Naive thymus-derived CD4-positive, alpha-beta T cell (primary cell): ENCODE measurements at regions not wholly inside any gene's neighbourhood (a gene's known extent, or its start where the extent isn't known, plus 50 kb on each side); places are given as distances from the start of the nearest gene placed in this dataset.

Source experiments
- ATAC-seq: fragments of 150-1000 bp; cut with Tn5 transposase; 2 replicates; pipeline ENCODE4 v1.10.0; 2021; ENCODE audit warnings: mild to moderate bottlenecking, moderate library complexity
- CTCF ChIA-PET: fragments of 350-600 bp; sonication (Branson Sonifier 250); formaldehyde crosslinking; loops from one replicate; lab custom pipeline; 2021; ENCODE audit warnings: antibody characterized with exemption; lab: Charles Lee
- POLR2A ChIA-PET: fragments of 350-600 bp; sonication (Branson Sonifier 250); formaldehyde crosslinking; loops from one replicate; lab custom pipeline; 2021; ENCODE audit warnings: antibody characterized with exemption, inconsistent platforms; lab: Charles Lee
- DNase-seq, 9 donors: peaks; one replicate each; pipeline versions ENCODE4 v3.0.0 to v3.0.0-alpha.2; 2020 to 2022; ENCODE audit warnings: mixed read lengths in 1 of 9
- H3K27ac ChIP-seq: one replicate; pipeline ENCODE4 v1.7.0; 2013; ENCODE audit warnings: mild to moderate bottlenecking, low read depth, low read length, moderate library complexity
- H3K27me3 ChIP-seq, 2 donors: one replicate each; pipeline ENCODE4 v1.7.0; 2013; ENCODE audit warnings: low read length in 2 of 2, mild to moderate bottlenecking in 2 of 2, moderate library complexity in 2 of 2; ENCODE audit not compliant: control insufficient read depth in 2 of 2, insufficient read depth in 2 of 2
- H3K36me3 ChIP-seq, 3 experiments: 1 replicate in 2 of 3; 2 replicates in 1 of 3; pipeline ENCODE4 v1.7.0; 2013; ENCODE audit warnings: low read length in 3 of 3, mild to moderate bottlenecking in 3 of 3, moderate library complexity in 1 of 3; ENCODE audit not compliant: insufficient read depth in 3 of 3, control insufficient read depth in 2 of 3
- H3K4me1 ChIP-seq, 2 donors: one replicate each; pipeline ENCODE4 v1.7.0; 2013; ENCODE audit warnings: low read length in 2 of 2, mild to moderate bottlenecking in 2 of 2, moderate library complexity in 1 of 2; ENCODE audit not compliant: control insufficient read depth in 2 of 2, insufficient read depth in 2 of 2
- H3K4me3 ChIP-seq: 2 replicates; pipeline ENCODE4 v1.7.0; 2013; ENCODE audit warnings: mild to moderate bottlenecking, low read length
- H3K9me3 ChIP-seq, 3 experiments: 1 replicate in 2 of 3; 2 replicates in 1 of 3; pipeline ENCODE4 v1.7.0; 2013; ENCODE audit warnings: low read length in 3 of 3; ENCODE audit not compliant: control insufficient read depth in 2 of 3
- H3K27ac Mint-ChIP-seq, 9 donors: one replicate each; pipeline ENCODE4 v1.8.0; 2020 to 2022; ENCODE audit warnings: mixed read lengths in 9 of 9, mild to moderate bottlenecking in 8 of 9, moderate library complexity in 5 of 9, inconsistent platforms in 2 of 9
- H3K27me3 Mint-ChIP-seq, 5 donors: one replicate each; pipeline ENCODE4 v1.8.0; 2021 to 2022; ENCODE audit warnings: mixed read lengths in 5 of 5, mild to moderate bottlenecking in 1 of 5
- H3K36me3 Mint-ChIP-seq, 5 donors: one replicate each; pipeline ENCODE4 v1.8.0; 2020 to 2022; ENCODE audit warnings: mixed read lengths in 5 of 5, mild to moderate bottlenecking in 3 of 5, inconsistent platforms in 1 of 5
- H3K4me1 Mint-ChIP-seq, 7 donors: one replicate each; pipeline ENCODE4 v1.8.0; 2020 to 2022; ENCODE audit warnings: mixed read lengths in 7 of 7, mild to moderate bottlenecking in 3 of 7, inconsistent platforms in 1 of 7
- H3K4me3 Mint-ChIP-seq, 10 donors: one replicate each; pipeline ENCODE4 v1.8.0; 2020 to 2022; ENCODE audit warnings: mild to moderate bottlenecking in 10 of 10, mixed read lengths in 10 of 10, moderate library complexity in 6 of 10, inconsistent platforms in 2 of 10
- H3K9me3 Mint-ChIP-seq, 11 donors: one replicate each; pipeline ENCODE4 v1.8.0; 2020 to 2022; ENCODE audit warnings: mixed read lengths in 11 of 11, mild to moderate bottlenecking in 4 of 11, inconsistent platforms in 1 of 11, moderate library complexity in 1 of 11
- intact Hi-C, 2 donors: fragments of 100-400 bp; cut with micrococcal nuclease; formaldehyde crosslinking; loops; one replicate each; pipeline ENCODE4 v1.15.1; 2023

GRCh38 chr10:60645980-60646379 lies 132.3 kb upstream of the CDK1 start:
- ATAC-seq: no peak
- H3K4me3 ChIP-seq: no peak overlapping the region
- intact Hi-C loops: loop anchor here (2.0 to 5.0 kb wide), 4 partner anchors 83 to 1019 kb away; no protein-coding TSS in a partner anchor
- H3K36me3 Mint-ChIP-seq: peaks cover 0 to 13% (median 11%) of the 10 kb centered on the region in 5 donors
- H3K4me1 Mint-ChIP-seq: peaks cover 17 to 59% (median 43%) of the 10 kb centered on the region in 7 donors
- no peaks in the 10 kb centered on the region for H3K9me3 ChIP-seq
- H3K36me3 ChIP-seq: no peaks in the 10 kb centered on the region
- no peak overlapping the region for H3K27ac ChIP-seq
- H3K27me3 Mint-ChIP-seq: no peaks in the 10 kb centered on the region
- CTCF ChIA-PET: interaction anchor here (0.7 to 2.1 kb wide), 11 partner anchors 10 to 1020 kb away, joined by 3 to 7 read pairs (median 3); partner anchors contain the start of gene CDK1
- no peaks in the 10 kb centered on the region for H3K27me3 ChIP-seq
- POLR2A ChIA-PET: no interaction called here
- no peak overlapping the region for H3K4me3 Mint-ChIP-seq
- no peak overlapping the region for H3K27ac Mint-ChIP-seq
- peaks cover 0 to 5% (median 0%) of the 10 kb centered on the region in 11 donors for H3K9me3 Mint-ChIP-seq
- H3K4me1 ChIP-seq: peaks cover 0 to 7% of the 10 kb centered on the region in 2 donors
- no peak for DNase-seq

GRCh38 chr10:60644436-60645130 lies 133.7 kb upstream of the CDK1 start:
- intact Hi-C loops: loop anchor here in 1 of 2 donors (5.0 kb wide), 1 partner anchor 1017 kb away; no protein-coding TSS in a partner anchor
- H3K4me1 Mint-ChIP-seq: peaks cover 16 to 53% (median 36%) of the 10 kb centered on the region in 7 donors

GRCh38 chr10:60643874-60644273 lies 134.4 kb upstream of the CDK1 start:
- peaks cover 15 to 49% (median 32%) of the 10 kb centered on the region in 7 donors for H3K4me1 Mint-ChIP-seq

More at GRCh38 chr10:60644436-60645130, 133.7 kb upstream of the CDK1 start:
- Histone ChIP-seq H3K27me3 (no peaks in the 10 kb centered on the region), H3K27ac (no peak overlapping the region), H3K9me3 (no peaks in the 10 kb centered on the region), H3K4me3 (no peak overlapping the region), H3K4me1 (peaks cover 0 to 2% of the 10 kb centered on the region in 2 donors), H3K36me3 (no peaks in the 10 kb centered on the region)
- Mint-ChIP-seq H3K27ac (no peak overlapping the region), H3K9me3 (peaks cover 0 to 5% (median 0%) of the 10 kb centered on the region in 11 donors), H3K36me3 (peaks cover 4 to 17% (median 14%) of the 10 kb centered on the region in 5 donors), H3K27me3 (no peaks in the 10 kb centered on the region), H3K4me3 (no peak overlapping the region)
- DNase-seq: no peak
- CTCF ChIA-PET: no interaction called here
- no peak for ATAC-seq
- POLR2A ChIA-PET: no interaction called here

GRCh38 chr10:60629332-60629731 lies 148.9 kb upstream of the CDK1 start:
- H3K9me3 Mint-ChIP-seq: peaks cover 0 to 4% (median 0%) of the 10 kb centered on the region in 11 donors
- ChIA-PET CTCF (no interaction called here), POLR2A (no interaction called here)
- Histone ChIP-seq H3K9me3 (no peaks in the 10 kb centered on the region), H3K27ac (no peak overlapping the region), H3K4me3 (no peak overlapping the region), H3K27me3 (no peaks in the 10 kb centered on the region), H3K4me1 (no peaks in the 10 kb centered on the region), H3K36me3 (no peaks in the 10 kb centered on the region)
- ATAC-seq (no peak), DNase-seq (peak in 2 of 9 donors; percentile 21 to 23)
- intact Hi-C loops: no loop called here
- H3K27me3 Mint-ChIP-seq: no peaks in the 10 kb centered on the region
- peak overlapping the region in 1 of 10 donors; percentile 4 for H3K4me3 Mint-ChIP-seq
- H3K36me3 Mint-ChIP-seq: peaks cover 10 to 46% (median 33%) of the 10 kb centered on the region in 5 donors
- peaks cover 8 to 63% (median 33%) of the 10 kb centered on the region in 7 donors for H3K4me1 Mint-ChIP-seq
- H3K27ac Mint-ChIP-seq: no peak overlapping the region

More at GRCh38 chr10:60643874-60644273, 134.4 kb upstream of the CDK1 start:
- CTCF ChIA-PET: interaction anchor here (0.7 to 1.5 kb wide), 2 partner anchors 125 to 1018 kb away, joined by 4 read pairs; no protein-coding TSS in a partner anchor
- Mint-ChIP-seq H3K27ac (no peak overlapping the region), H3K27me3 (no peaks in the 10 kb centered on the region), H3K4me3 (no peak overlapping the region), H3K36me3 (peaks cover 4 to 19% (median 16%) of the 10 kb centered on the region in 5 donors), H3K9me3 (peaks cover 0 to 6% (median 2%) of the 10 kb centered on the region in 11 donors)
- intact Hi-C loops: no loop called here
- no peaks in the 10 kb centered on the region for H3K9me3 ChIP-seq
- H3K36me3 ChIP-seq: no peaks in the 10 kb centered on the region
- no peaks in the 10 kb centered on the region for H3K27me3 ChIP-seq
- no peaks in the 10 kb centered on the region for H3K4me1 ChIP-seq
- ATAC-seq (no peak), DNase-seq (no peak)
- no peak overlapping the region for H3K4me3 ChIP-seq
- no peak overlapping the region for H3K27ac ChIP-seq
- POLR2A ChIA-PET: no interaction called here

GRCh38 chr10:60627778-60628748 lies 150.2 kb upstream of the CDK1 start:
- no peaks in the 10 kb centered on the region for H3K9me3 ChIP-seq
- Mint-ChIP-seq H3K4me1 (peaks cover 3 to 56% (median 25%) of the 10 kb centered on the region in 7 donors), H3K4me3 (no peak overlapping the region), H3K9me3 (peaks cover 0 to 4% (median 0%) of the 10 kb centered on the region in 11 donors), H3K27ac (peak overlapping the region in 1 of 9 donors; percentile 7), H3K36me3 (peaks cover 6 to 39% (median 30%) of the 10 kb centered on the region in 5 donors), H3K27me3 (no peaks in the 10 kb centered on the region)
- intact Hi-C loops: no loop called here
- H3K27ac ChIP-seq: no peak overlapping the region
- H3K36me3 ChIP-seq: no peaks in the 10 kb centered on the region
- DNase-seq (no peak), ATAC-seq (no peak)
- H3K4me1 ChIP-seq: no peaks in the 10 kb centered on the region
- POLR2A ChIA-PET: no interaction called here
- CTCF ChIA-PET: interaction anchor here (0.7 kb wide), 1 partner anchor 672 kb away, joined by 3 read pairs; no protein-coding TSS in a partner anchor
- H3K4me3 ChIP-seq: no peak overlapping the region
- no peaks in the 10 kb centered on the region for H3K27me3 ChIP-seq

- H3K4me1 ChIP-seq: no peaks in the 10 kb centered on the region
- no peak overlapping the region for H3K4me3 Mint-ChIP-seq
- H3K4me1 Mint-ChIP-seq: peaks cover 3 to 70% (median 25%) of the 10 kb centered on the region in 7 donors
- no peak overlapping the region for H3K4me3 ChIP-seq
- H3K27ac ChIP-seq: no peak overlapping the region
- ChIA-PET POLR2A (no interaction called here), CTCF (no interaction called here)
- ATAC-seq (no peak), DNase-seq (no peak)
- H3K36me3 ChIP-seq: no peaks in the 10 kb centered on the region
- intact Hi-C loops: no loop called here
- no peaks in the 10 kb centered on the region for H3K27me3 ChIP-seq
- H3K9me3 Mint-ChIP-seq: peaks cover 0 to 4% (median 0%) of the 10 kb centered on the region in 11 donors
- H3K27ac Mint-ChIP-seq: no peak overlapping the region
- peaks cover 6 to 34% (median 26%) of the 10 kb centered on the region in 5 donors for H3K36me3 Mint-ChIP-seq
- H3K27me3 Mint-ChIP-seq: no peaks in the 10 kb centered on the region
- H3K9me3 ChIP-seq: no peaks in the 10 kb centered on the region
Observed at GRCh38 chr10:60626037-60626436, 152.2 kb upstream of the CDK1 start.
